ENCODE measurements at regions not wholly inside any gene's neighbourhood (a gene's known extent, or its start where the extent isn't known, plus 50 kb on each side); places are given as distances from the start of the nearest gene placed in this dataset.

DNA sequence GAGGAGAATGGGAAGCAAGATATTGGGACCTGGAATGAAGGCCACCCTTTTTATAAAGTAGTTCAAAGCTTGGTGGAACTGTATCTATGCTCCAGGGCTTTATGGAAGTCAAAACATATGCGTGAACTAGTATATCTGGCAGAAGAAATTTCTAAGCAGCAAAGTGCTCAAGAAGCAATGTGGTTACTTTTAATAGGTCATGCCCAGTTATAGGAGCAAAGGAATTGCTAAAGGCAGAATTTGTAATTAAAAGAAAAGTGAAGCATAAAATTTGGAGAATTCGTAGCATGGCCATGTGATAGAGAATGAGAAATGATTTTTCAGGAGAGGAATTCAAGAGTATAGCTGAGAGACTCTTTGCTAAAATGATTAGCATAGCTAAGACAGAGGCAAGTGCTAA is 1110.4 kb downstream of the XPNPEP1 start:
- H3K23ac ChIP-seq (ENCODE audit: insufficient read length) = no peak overlapping the region
- H3K4ac ChIP-seq (replicated peaks; ENCODE audit: insufficient read length, low read depth, low read length) = no peak overlapping the region
- H3K27me3 ChIP-seq (replicated peaks in 1 of 4; ENCODE audit: control insufficient read depth in 3 of 4, extremely low read depth in 1 of 4, insufficient read depth in 3 of 4, low read length in 3 of 4) = no peaks in the 10 kb centered on the region
- H4K5ac ChIP-seq (ENCODE audit: insufficient read length, low read depth, low read length) = no peak overlapping the region
- H4K91ac ChIP-seq (replicated peaks; ENCODE audit: insufficient read length, low read length) = no peak overlapping the region
- H3K9ac ChIP-seq (replicated peaks in 1 of 4; ENCODE audit: extremely low read depth in 1 of 4, low read depth in 3 of 4, low read length in 3 of 4) = no peak overlapping the region
- no peaks in the 10 kb centered on the region for H3K36me3 ChIP-seq (ENCODE audit: control insufficient read depth in 2 of 4, insufficient read depth in 4 of 4, low read length in 3 of 4)
- no peak overlapping the region for H2BK15ac ChIP-seq (ENCODE audit: low read length)
- 92% methylated on average over 2 of the region's 2 CpGs; no CpG with 5 or more reads in 1 of the 2 experiments for WGBS, 2 experiments (ENCODE audit: extremely low coverage in 1 of 2, insufficient coverage in 1 of 2, insufficient read length in 1 of 2, insufficient replicate concordance in 2 of 2, low coverage in 1 of 2, low lambda C conversion rate in 2 of 2, missing lambda C conversion rate in 1 of 2)
- no peaks in the 10 kb centered on the region for H4K20me1 ChIP-seq (replicated peaks in 1 of 2; ENCODE audit: control insufficient read depth in 1 of 2, insufficient read depth in 2 of 2, low read length in 2 of 2)
- H3K4me1 ChIP-seq (replicated peaks in 1 of 4; ENCODE audit: control insufficient read depth in 3 of 4, insufficient read depth in 4 of 4, low read length in 3 of 4) = no peaks in the 10 kb centered on the region
- no peak overlapping the region for H2BK5ac ChIP-seq (ENCODE audit: low read depth, low read length)
- H2BK120ac ChIP-seq (replicated peaks; ENCODE audit: low read depth, low read length) = no peak overlapping the region
- no peak overlapping the region for H2BK20ac ChIP-seq (ENCODE audit: low read length)
- H2AK5ac ChIP-seq (ENCODE audit: low read depth, low read length) = no peak overlapping the region
- FAIRE-seq (no peak), DNase-seq (ENCODE audit: low read depth in 1 of 2, low spot score in 2 of 2) (no peak)
- H3K27ac ChIP-seq (ENCODE audit: low read depth, low read length) = no peak overlapping the region
- H3K23me2 ChIP-seq (ENCODE audit: low read depth, low read length) = no peaks in the 10 kb centered on the region
- no peak overlapping the region for H3K14ac ChIP-seq (ENCODE audit: insufficient read length)
- H3K79me2 ChIP-seq (ENCODE audit: control insufficient read depth in 1 of 2, insufficient read depth in 2 of 2, low read length in 2 of 2) = no peaks in the 10 kb centered on the region
- no peak overlapping the region for H2AFZ ChIP-seq (ENCODE audit: low read length)
- H4K8ac ChIP-seq (ENCODE audit: extremely low read depth, insufficient read depth, low read length) = no peak overlapping the region
- CTCF ChIA-PET (ENCODE audit: partially characterized antibody) = no interaction called here
- H2BK12ac ChIP-seq (ENCODE audit: low read depth, low read length) = no peak overlapping the region
- H3K9me3 ChIP-seq (ENCODE audit: insufficient read depth in 2 of 2, low read depth in 1 of 2, low read length in 1 of 2) = no peaks in the 10 kb centered on the region
- POLR2A ChIA-PET (ENCODE audit: partially characterized antibody) = no interaction called here
- no peak overlapping the region for H3K18ac ChIP-seq (ENCODE audit: extremely low read depth, low read length)
- no peaks in the 10 kb centered on the region for H3K79me1 ChIP-seq (ENCODE audit: low read depth, low read length)
- H3K4me2 ChIP-seq (ENCODE audit: insufficient read depth in 1 of 2, low read depth in 2 of 2, low read length in 2 of 2) = no peak overlapping the region
- TF ChIP-seq SP4 (IDR thresholded peaks at IDR 0.05; ENCODE audit: low read length) (no peak), CBX5 (IDR thresholded peaks at IDR 0.05; ENCODE audit: low read depth, low read length) (no peak), TAF7 (optimal IDR thresholded peaks at IDR 0.05; ENCODE audit: borderline replicate concordance, low read depth, low read length) (no peak), RBBP5 (IDR thresholded peaks at IDR 0.05; ENCODE audit: borderline replicate concordance, low read depth, low read length) (no peak), CTBP2 (IDR thresholded peaks at IDR 0.05; ENCODE audit: borderline replicate concordance, insufficient read depth, insufficient read length, low read length) (no peak), RNF2 (IDR thresholded peaks at IDR 0.05; ENCODE audit: borderline replicate concordance, low read depth, low read length, missing control alignments, poor library complexity, severe bottlenecking) (no peak), YY1 (IDR thresholded peaks at IDR 0.05; ENCODE audit: low read depth, low read length) (no peak), FOSL1 (IDR thresholded peaks at IDR 0.05; ENCODE audit: insufficient read depth, low read depth, low read length) (no peak), SRF (IDR thresholded peaks at IDR 0.05; ENCODE audit: low read depth, low read length) (no peak), RAD21 (IDR thresholded peaks at IDR 0.05 in 1 of 2, conservative IDR thresholded peaks at IDR 0.05 in 1 of 2; ENCODE audit: low read depth in 2 of 2, low read length in 2 of 2) (no peak)
- TF ChIP-seq, protein P1, sequence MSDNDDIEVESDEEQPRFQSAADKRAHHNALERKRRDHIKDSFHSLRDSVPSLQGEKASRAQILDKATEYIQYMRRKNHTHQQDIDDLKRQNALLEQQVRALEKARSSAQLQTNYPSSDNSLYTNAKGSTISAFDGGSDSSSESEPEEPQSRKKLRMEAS (IDR thresholded peaks at IDR 0.05) = no peak
- H3K4me3 ChIP-seq (ENCODE audit: extremely low read depth in 1 of 4, insufficient read depth in 2 of 4, low read depth in 3 of 4, low read length in 4 of 4) = no peak overlapping the region
- H3K56ac ChIP-seq (replicated peaks; ENCODE audit: insufficient read length, low read depth, low read length) = no peak overlapping the region
